ENCODE measurements at regions not wholly inside any gene's neighbourhood (a gene's known extent, or its start where the extent isn't known, plus 50 kb on each side); places are given as distances from the start of the nearest gene placed in this dataset.

- Histone ChIP-seq H3K27me3 (ENCODE audit: control insufficient read depth, insufficient read depth, low read length) (no peaks in the 10 kb centered on the region), H3K36me3 (ENCODE audit: control insufficient read depth, insufficient read depth, low read length) (no peaks in the 10 kb centered on the region), H3K4me3 (ENCODE audit: low read depth, low read length) (no peak overlapping the region)
- DNase-seq (ENCODE audit: low read depth): no peak
- no peak for TF ChIP-seq CTCF (IDR thresholded peaks at IDR 0.05; ENCODE audit: insufficient read depth, low read length, poor library complexity, severe bottlenecking)
Observed at GRCh38 chr3:109809513-109809912, 472.2 kb upstream of the DPPA4 start.

GRCh38 chr3:109818081-109818480 is 480.7 kb upstream of the DPPA4 start:
- DNase-seq (ENCODE audit: low read depth): no peak
- no peak for TF ChIP-seq CTCF (IDR thresholded peaks at IDR 0.05; ENCODE audit: insufficient read depth, low read length, poor library complexity, severe bottlenecking)
- Histone ChIP-seq H3K4me3 (ENCODE audit: low read depth, low read length) (no peak overlapping the region), H3K27me3 (ENCODE audit: control insufficient read depth, insufficient read depth, low read length) (no peaks in the 10 kb centered on the region), H3K36me3 (ENCODE audit: control insufficient read depth, insufficient read depth, low read length) (no peaks in the 10 kb centered on the region)

- H3K4me3 ChIP-seq (ENCODE audit: low read depth, low read length): no peak overlapping the region
- TF ChIP-seq CTCF (IDR thresholded peaks at IDR 0.05; ENCODE audit: insufficient read depth, low read length, poor library complexity, severe bottlenecking): no peak
- H3K27me3 ChIP-seq (ENCODE audit: control insufficient read depth, insufficient read depth, low read length): no peaks in the 10 kb centered on the region
- no peak for DNase-seq (ENCODE audit: low read depth)
- no peaks in the 10 kb centered on the region for H3K36me3 ChIP-seq (ENCODE audit: control insufficient read depth, insufficient read depth, low read length)
Observed at GRCh38 chr3:109819734-109820133, 482.4 kb upstream of the DPPA4 start.

DNA sequence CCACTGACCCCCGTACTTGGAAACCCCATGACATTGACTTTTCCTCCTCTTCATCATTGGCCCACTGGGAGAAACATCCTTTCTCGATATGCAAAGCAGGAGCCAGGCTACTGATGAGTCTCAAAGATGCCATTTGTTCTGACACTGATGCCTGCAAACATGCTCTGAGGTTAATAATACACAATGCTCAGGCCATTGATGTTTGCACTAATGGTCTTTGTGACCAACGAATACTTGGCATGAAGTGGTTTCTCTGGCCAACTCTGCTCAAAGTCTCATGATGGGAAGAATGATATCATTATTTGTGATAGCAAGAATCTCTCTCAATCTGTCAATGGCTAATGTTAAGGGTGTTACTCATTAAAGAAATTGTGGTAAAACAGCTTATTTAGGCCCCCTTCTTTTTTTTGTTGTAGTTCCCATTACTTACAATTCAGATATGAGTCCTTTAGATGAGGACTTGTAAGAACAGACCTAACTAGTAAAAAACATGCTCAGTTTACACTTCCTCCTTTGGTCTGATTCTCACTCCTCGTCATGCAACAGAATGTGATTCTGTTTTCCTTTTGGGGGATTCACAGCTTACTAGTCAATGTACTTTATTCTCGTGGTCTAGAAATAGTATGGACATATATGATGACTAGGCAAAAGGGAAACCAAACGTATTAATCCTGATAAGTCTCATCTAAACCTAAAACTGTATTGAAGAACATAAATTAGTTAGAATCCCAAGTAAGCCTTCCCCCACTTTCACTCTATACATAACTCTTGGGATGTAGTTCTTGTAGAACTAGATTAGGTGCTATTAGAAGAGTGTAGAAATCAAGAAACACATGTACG is 488.8 kb upstream of the DPPA4 start:
- no peaks in the 10 kb centered on the region for H3K36me3 ChIP-seq (ENCODE audit: control insufficient read depth, insufficient read depth, low read length)
- TF ChIP-seq CTCF (IDR thresholded peaks at IDR 0.05; ENCODE audit: insufficient read depth, low read length, poor library complexity, severe bottlenecking): no peak
- DNase-seq (ENCODE audit: low read depth): no peak
- H3K27me3 ChIP-seq (ENCODE audit: control insufficient read depth, insufficient read depth, low read length): no peaks in the 10 kb centered on the region
- no peak overlapping the region for H3K4me3 ChIP-seq (ENCODE audit: low read depth, low read length)

- no peaks in the 10 kb centered on the region for H3K27me3 ChIP-seq (ENCODE audit: control insufficient read depth, insufficient read depth, low read length)
- TF ChIP-seq CTCF (IDR thresholded peaks at IDR 0.05; ENCODE audit: insufficient read depth, low read length, poor library complexity, severe bottlenecking): no peak
- H3K4me3 ChIP-seq (ENCODE audit: low read depth, low read length): no peak overlapping the region
- DNase-seq (ENCODE audit: low read depth): no peak
- H3K36me3 ChIP-seq (ENCODE audit: control insufficient read depth, insufficient read depth, low read length): no peaks in the 10 kb centered on the region
Observed at GRCh38 chr3:109831403-109831802, 494.1 kb upstream of the DPPA4 start.

- DNase-seq (ENCODE audit: low read depth): no peak
- no peaks in the 10 kb centered on the region for H3K36me3 ChIP-seq (ENCODE audit: control insufficient read depth, insufficient read depth, low read length)
Observed at GRCh38 chr3:109835958-109836357, 498.6 kb upstream of the DPPA4 start.

More at GRCh38 chr3:109835958-109836357, 498.6 kb upstream of the DPPA4 start:
- Histone ChIP-seq H3K27me3 (ENCODE audit: control insufficient read depth, insufficient read depth, low read length) (no peaks in the 10 kb centered on the region), H3K4me3 (ENCODE audit: low read depth, low read length) (no peak overlapping the region)
- TF ChIP-seq CTCF (IDR thresholded peaks at IDR 0.05; ENCODE audit: insufficient read depth, low read length, poor library complexity, severe bottlenecking): no peak

All from kidney epithelial cell (primary cell).